ENCODE measurements at regions not wholly inside any gene's neighbourhood (a gene's known extent, or its start where the extent isn't known, plus 50 kb on each side); places are given as distances from the start of the nearest gene placed in this dataset.

GRCh38 chr10:25738776-25739175 is 195.3 kb upstream of the MYO3A start:
- no peak for FAIRE-seq
- Histone ChIP-seq H3K36me3 (ENCODE audit: control insufficient read depth in 2 of 3, insufficient read depth in 3 of 3, low read length in 3 of 3) (no peaks in the 10 kb centered on the region), H3K4me3 (ENCODE audit: low read length in 3 of 3) (no peak overlapping the region), H3K27me3 (ENCODE audit: control insufficient read depth, insufficient read depth, low read length) (no peaks in the 10 kb centered on the region), H3K9me3 (ENCODE audit: control insufficient read depth in 2 of 3, insufficient read depth in 1 of 3, low read length in 3 of 3) (no peaks in the 10 kb centered on the region), H3K27ac (ENCODE audit: low read depth in 2 of 2, low read length in 2 of 2) (no peak overlapping the region), H3K4me1 (ENCODE audit: control insufficient read depth in 2 of 3, insufficient read depth in 2 of 3, low read depth in 1 of 3, low read length in 3 of 3) (no peaks in the 10 kb centered on the region), H3K9ac (ENCODE audit: low read length in 3 of 3) (no peak overlapping the region)
- no peak for TF ChIP-seq CTCF (IDR thresholded peaks at IDR 0.05; ENCODE audit: borderline replicate concordance, extremely low read depth, insufficient read depth)
- no peak for DNase-seq
- intact Hi-C loops (cut with DNase I), result no loop called here

- Histone ChIP-seq H3K4me3 (ENCODE audit: low read length in 3 of 3) (no peak overlapping the region), H3K9ac (ENCODE audit: low read length in 3 of 3) (no peak overlapping the region), H3K36me3 (ENCODE audit: control insufficient read depth in 2 of 3, insufficient read depth in 3 of 3, low read length in 3 of 3) (no peaks in the 10 kb centered on the region), H3K4me1 (ENCODE audit: control insufficient read depth in 2 of 3, insufficient read depth in 2 of 3, low read depth in 1 of 3, low read length in 3 of 3) (no peaks in the 10 kb centered on the region), H3K27ac (ENCODE audit: low read depth in 2 of 2, low read length in 2 of 2) (no peak overlapping the region), H3K9me3 (ENCODE audit: control insufficient read depth in 2 of 3, insufficient read depth in 1 of 3, low read length in 3 of 3) (no peaks in the 10 kb centered on the region), H3K27me3 (ENCODE audit: control insufficient read depth, insufficient read depth, low read length) (no peaks in the 10 kb centered on the region)
- no peak for FAIRE-seq
- no peak for DNase-seq
- intact Hi-C loops (cut with DNase I), result no loop called here
- TF ChIP-seq CTCF (IDR thresholded peaks at IDR 0.05; ENCODE audit: borderline replicate concordance, extremely low read depth, insufficient read depth), result no peak
Measured at GRCh38 chr10:25743832-25744231, 190.2 kb upstream of the MYO3A start.

- H3K9me3 ChIP-seq (ENCODE audit: control insufficient read depth in 2 of 3, insufficient read depth in 1 of 3, low read length in 3 of 3), result no peaks in the 10 kb centered on the region
- no peaks in the 10 kb centered on the region for H3K4me1 ChIP-seq (ENCODE audit: control insufficient read depth in 2 of 3, insufficient read depth in 2 of 3, low read depth in 1 of 3, low read length in 3 of 3)
- no peaks in the 10 kb centered on the region for H3K27me3 ChIP-seq (ENCODE audit: control insufficient read depth, insufficient read depth, low read length)
- intact Hi-C loops (cut with DNase I), result no loop called here
- no peak overlapping the region for H3K27ac ChIP-seq (ENCODE audit: low read depth in 2 of 2, low read length in 2 of 2)
- no peak for TF ChIP-seq CTCF (IDR thresholded peaks at IDR 0.05; ENCODE audit: borderline replicate concordance, extremely low read depth, insufficient read depth)
- FAIRE-seq, result no peak
- no peak for DNase-seq
- H3K9ac ChIP-seq (ENCODE audit: low read length in 3 of 3), result no peak overlapping the region
- H3K36me3 ChIP-seq (ENCODE audit: control insufficient read depth in 2 of 3, insufficient read depth in 3 of 3, low read length in 3 of 3), result no peaks in the 10 kb centered on the region
- H3K4me3 ChIP-seq (ENCODE audit: low read length in 3 of 3), result no peak overlapping the region
Measured at GRCh38 chr10:25744574-25744973, 189.5 kb upstream of the MYO3A start.

GRCh38 chr10:25745976-25746375 is 188.1 kb upstream of the MYO3A start:
- H3K27me3 ChIP-seq (ENCODE audit: control insufficient read depth, insufficient read depth, low read length), result no peaks in the 10 kb centered on the region
- H3K4me1 ChIP-seq (ENCODE audit: control insufficient read depth in 2 of 3, insufficient read depth in 2 of 3, low read depth in 1 of 3, low read length in 3 of 3), result no peaks in the 10 kb centered on the region
- FAIRE-seq (no peak), DNase-seq (no peak)
- TF ChIP-seq CTCF (IDR thresholded peaks at IDR 0.05; ENCODE audit: borderline replicate concordance, extremely low read depth, insufficient read depth), result no peak
- no peaks in the 10 kb centered on the region for H3K36me3 ChIP-seq (ENCODE audit: control insufficient read depth in 2 of 3, insufficient read depth in 3 of 3, low read length in 3 of 3)
- H3K9me3 ChIP-seq (ENCODE audit: control insufficient read depth in 2 of 3, insufficient read depth in 1 of 3, low read length in 3 of 3), result no peaks in the 10 kb centered on the region
- intact Hi-C loops (cut with DNase I), result no loop called here
- H3K9ac ChIP-seq (ENCODE audit: low read length in 3 of 3), result no peak overlapping the region
- no peak overlapping the region for H3K4me3 ChIP-seq (ENCODE audit: low read length in 3 of 3)
- no peak overlapping the region for H3K27ac ChIP-seq (ENCODE audit: low read depth in 2 of 2, low read length in 2 of 2)

Data from kidney (tissue), 13 donors.